Brain microvascular endothelial cell (primary cell): ENCODE measurements at regions not wholly inside any gene's neighbourhood (a gene's known extent, or its start where the extent isn't known, plus 50 kb on each side); places are given as distances from the start of the nearest gene placed in this dataset.

Experiments used
- DNase-seq: peaks from one replicate; pipeline ENCODE4 v3.0.0-alpha.2; 2020
- H3K27ac ChIP-seq: fragments of 250-450 bp; sonication (Bioruptor Pico); 2 replicates; pipeline ENCODE4 v1.5.1; 2020; ENCODE audit warnings: mild to moderate bottlenecking, moderate library complexity
- H3K27me3 ChIP-seq: fragments of 250-450 bp; sonication (Bioruptor Pico); replicated peaks from 2 replicates; pipeline ENCODE4 v1.5.1; 2020; ENCODE audit warnings: mild to moderate bottlenecking
- H3K36me3 ChIP-seq: fragments of 250-450 bp; sonication (Bioruptor Pico); replicated peaks from 2 replicates; pipeline ENCODE4 v1.5.1; 2020; ENCODE audit warnings: mild to moderate bottlenecking
- H3K4me3 ChIP-seq: 2 replicates; pipeline ENCODE4 v1.5.1; 2011; ENCODE audit warnings: low read depth, mild to moderate bottlenecking, control low read depth, low read length, moderate library complexity
- in situ Hi-C: cut with HindIII; loops from 2 replicates; pipeline ENCODE4 v1.10.0; 2017; ENCODE audit warnings: low sequenced_read_pairs, low pct_ligation_motif_present
- TF ChIP-seq, protein P1 (sequence below): IDR thresholded peaks from 2 replicates; pipeline ENCODE4 v1.5.1; 2011; ENCODE audit warnings: low read depth, mild to moderate bottlenecking, moderate library complexity, low read length, control low read depth, inconsistent platforms; ENCODE audit errors: missing control alignments

DNA sequence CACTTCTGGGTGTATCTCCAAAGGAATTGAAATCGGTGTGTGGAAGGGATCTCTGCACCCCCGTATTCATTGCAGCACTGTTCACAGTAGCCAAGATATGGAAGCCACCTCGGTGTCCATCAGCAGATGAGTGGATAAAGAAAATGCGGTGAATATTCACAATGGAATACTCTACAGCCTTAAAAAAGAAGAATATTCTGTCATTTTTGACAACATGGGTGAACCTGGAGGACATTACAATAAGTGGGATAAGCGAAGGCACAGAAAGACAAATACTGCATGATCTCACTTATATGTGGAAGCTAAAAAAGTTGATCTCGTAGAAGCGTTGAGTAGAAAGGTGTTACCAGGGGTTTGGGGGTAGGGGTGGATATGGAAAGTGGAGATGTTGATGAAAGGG, 111.9 kb downstream of the BEGAIN start:
- Histone ChIP-seq H3K27ac (no peak overlapping the region), H3K4me3 (no peak overlapping the region), H3K36me3 (no peaks in the 10 kb centered on the region), H3K27me3 (no peaks in the 10 kb centered on the region)
- TF ChIP-seq, protein P1, sequence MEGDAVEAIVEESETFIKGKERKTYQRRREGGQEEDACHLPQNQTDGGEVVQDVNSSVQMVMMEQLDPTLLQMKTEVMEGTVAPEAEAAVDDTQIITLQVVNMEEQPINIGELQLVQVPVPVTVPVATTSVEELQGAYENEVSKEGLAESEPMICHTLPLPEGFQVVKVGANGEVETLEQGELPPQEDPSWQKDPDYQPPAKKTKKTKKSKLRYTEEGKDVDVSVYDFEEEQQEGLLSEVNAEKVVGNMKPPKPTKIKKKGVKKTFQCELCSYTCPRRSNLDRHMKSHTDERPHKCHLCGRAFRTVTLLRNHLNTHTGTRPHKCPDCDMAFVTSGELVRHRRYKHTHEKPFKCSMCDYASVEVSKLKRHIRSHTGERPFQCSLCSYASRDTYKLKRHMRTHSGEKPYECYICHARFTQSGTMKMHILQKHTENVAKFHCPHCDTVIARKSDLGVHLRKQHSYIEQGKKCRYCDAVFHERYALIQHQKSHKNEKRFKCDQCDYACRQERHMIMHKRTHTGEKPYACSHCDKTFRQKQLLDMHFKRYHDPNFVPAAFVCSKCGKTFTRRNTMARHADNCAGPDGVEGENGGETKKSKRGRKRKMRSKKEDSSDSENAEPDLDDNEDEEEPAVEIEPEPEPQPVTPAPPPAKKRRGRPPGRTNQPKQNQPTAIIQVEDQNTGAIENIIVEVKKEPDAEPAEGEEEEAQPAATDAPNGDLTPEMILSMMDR, result no peak
- DNase-seq, result no peak
- in situ Hi-C loops, result no loop called here

DNA sequence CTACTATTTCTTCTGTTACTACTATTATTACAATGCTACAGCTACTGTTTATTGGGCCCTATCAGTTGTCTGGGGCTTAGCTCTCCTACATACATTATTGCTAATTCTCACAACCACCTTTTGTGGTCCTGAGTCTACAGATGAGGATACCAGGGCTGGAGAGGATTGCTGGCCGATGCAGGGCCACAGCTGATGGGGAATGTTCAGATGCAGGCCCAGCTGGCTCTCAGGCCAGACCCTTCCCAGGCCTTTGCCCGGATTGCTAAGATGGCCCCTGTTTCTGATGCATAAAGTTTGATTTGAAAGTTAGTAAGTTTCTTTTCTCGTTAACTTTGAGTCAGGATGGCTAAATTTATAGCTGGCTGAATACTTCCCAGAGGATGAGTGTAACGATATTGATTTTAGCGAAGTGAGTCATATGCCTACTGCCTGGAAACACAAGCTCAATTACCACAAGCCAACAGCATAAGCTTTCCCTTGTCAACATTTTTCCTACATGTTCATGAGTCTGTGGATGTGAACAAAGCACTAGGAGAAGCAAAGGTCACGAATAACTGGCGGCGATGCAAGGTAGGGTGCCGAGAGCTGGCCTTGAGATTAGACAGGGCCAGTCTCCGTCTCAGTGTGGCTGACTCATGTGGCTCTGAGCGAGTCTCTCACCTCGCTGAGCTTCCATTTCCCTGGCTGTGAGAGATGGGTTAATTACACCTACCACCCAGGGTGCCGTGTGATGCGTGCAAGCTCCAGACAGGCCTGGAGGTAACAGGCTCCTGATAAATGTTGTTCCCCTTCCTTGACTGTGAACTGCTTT, 111.0 kb downstream of the BEGAIN start:
- no peaks in the 10 kb centered on the region for H3K27me3 ChIP-seq
- no peak overlapping the region for H3K4me3 ChIP-seq
- TF ChIP-seq, protein P1, result no peak
- in situ Hi-C loops, result no loop called here
- no peaks in the 10 kb centered on the region for H3K36me3 ChIP-seq
- peak; percentile 94 for DNase-seq
- H3K27ac ChIP-seq, result peak overlapping the region; percentile 84

DNA sequence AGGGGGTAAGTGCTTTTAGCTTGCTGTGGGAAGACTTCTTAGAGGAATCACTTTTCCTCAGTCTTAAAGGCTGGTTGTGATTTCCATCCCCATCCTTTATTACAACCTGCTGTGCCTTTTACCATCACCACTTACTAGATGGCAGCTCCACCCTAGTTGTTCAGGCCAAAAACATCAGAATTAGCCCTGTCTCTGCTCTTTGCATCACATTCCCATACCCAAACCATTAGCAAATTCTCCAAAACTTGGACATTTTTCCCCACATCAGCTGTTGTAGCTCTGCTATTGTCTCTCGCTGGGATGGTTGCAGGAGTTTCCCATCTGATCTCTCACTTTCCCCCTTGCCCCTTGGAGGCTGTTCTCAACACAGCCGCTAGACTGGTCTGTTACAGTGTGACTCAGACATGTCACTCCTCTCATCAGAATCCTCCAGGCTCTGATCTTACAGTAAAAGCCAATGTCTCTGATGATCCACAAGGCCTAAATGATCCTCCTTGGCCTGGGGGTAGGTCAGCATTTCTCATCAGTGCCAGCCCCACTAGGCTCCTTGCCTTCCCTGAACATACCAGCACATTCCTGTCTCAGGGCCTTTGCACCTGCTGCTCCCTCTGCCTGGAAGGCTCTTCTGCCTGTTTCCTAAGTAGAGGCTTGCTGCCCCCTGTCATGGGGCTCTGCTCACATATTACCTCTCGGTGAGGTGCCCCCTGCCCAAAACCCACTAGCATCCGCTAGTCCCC, 102.5 kb downstream of the BEGAIN start:
- no peak for DNase-seq
- H3K36me3 ChIP-seq, result no peaks in the 10 kb centered on the region
- H3K27me3 ChIP-seq, result no peaks in the 10 kb centered on the region
- in situ Hi-C loops, result no loop called here
- TF ChIP-seq, protein P1, result no peak
- H3K4me3 ChIP-seq, result no peak overlapping the region
- no peak overlapping the region for H3K27ac ChIP-seq

DNA sequence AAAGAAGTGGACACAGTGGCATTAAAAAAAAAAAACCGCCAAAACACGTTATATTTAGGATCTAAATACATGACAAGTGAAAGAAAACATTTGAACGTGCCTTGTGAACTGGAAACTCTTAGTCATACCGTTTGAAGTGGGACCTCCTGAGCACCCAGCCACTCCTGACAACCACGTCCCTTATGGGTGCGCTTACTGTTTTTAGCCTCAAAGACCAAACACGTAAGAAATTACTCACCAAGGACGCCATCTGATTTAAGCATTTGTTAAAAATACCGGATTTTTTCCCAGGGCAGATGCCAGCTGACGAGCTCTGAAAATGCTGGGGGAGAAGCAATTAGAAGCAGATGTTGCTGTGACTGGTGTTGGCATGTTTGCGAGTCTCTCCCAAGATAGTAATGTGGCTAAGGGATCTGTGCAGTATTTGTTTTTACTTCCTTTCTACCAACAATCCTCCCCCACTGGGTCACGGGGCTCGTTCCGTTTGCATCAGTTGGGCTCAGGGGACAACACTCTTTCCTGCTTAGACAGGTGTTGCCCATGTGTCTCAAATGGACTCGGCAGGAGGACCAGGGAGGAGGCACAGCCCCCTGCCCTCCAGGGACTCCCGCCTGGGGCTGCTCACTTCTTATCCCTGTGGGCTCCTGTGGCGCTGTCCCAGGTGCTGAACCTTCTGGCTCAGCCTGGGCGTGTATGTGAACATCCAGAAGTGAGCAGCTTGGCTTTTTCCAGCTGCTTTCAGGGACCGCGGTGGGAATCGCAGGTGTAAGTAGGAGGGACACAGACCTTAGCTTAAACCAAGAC, 101.0 kb downstream of the BEGAIN start:
- peak; percentile 74 for DNase-seq
- H3K27ac ChIP-seq, result no peak overlapping the region
- no peak overlapping the region for H3K4me3 ChIP-seq
- TF ChIP-seq, protein P1, result no peak
- in situ Hi-C loops, result no loop called here
- H3K36me3 ChIP-seq, result no peaks in the 10 kb centered on the region
- no peaks in the 10 kb centered on the region for H3K27me3 ChIP-seq
